ENCODE measurements at regions not wholly inside any gene's neighbourhood (a gene's known extent, or its start where the extent isn't known, plus 50 kb on each side); places are given as distances from the start of the nearest gene placed in this dataset.

DNA sequence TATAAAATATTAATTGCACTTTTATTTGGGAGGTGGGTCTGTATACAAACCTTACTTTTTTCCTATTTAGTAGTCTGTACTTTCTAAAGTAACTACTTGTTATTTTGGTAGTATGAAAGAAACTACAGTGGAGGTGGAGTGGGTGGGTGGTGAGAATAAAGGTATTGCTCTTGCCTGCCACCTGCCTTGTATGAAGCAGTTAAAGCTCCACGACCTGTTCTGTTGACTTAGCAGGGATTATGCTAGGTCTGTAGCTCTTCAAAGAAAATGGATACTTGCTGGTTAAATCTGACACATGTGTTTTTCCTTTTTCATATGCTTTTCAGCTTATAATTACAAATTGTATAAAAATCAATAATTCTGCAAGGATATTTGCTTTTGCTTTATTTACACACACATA, 111.9 kb downstream of the EHF start:
- peaks cover 2% of the 10 kb centered on the region; the same call in 1 of the 2 replicates for H3K23me2 ChIP-seq (ENCODE audit: low read depth, low read length)
- no peak overlapping the region for H3K18ac ChIP-seq (ENCODE audit: extremely low read depth, low read length)
- 95% methylated on average over 1 of the region's 1 CpG; no CpG with 5 or more reads in 1 of the 2 experiments for WGBS, 2 experiments (ENCODE audit: extremely low coverage in 1 of 2, insufficient coverage in 1 of 2, insufficient read length in 1 of 2, insufficient replicate concordance in 2 of 2, low coverage in 1 of 2, low lambda C conversion rate in 2 of 2, missing lambda C conversion rate in 1 of 2)
- TF ChIP-seq POLR2AphosphoS5 (IDR thresholded peaks at IDR 0.05; ENCODE audit: low read depth, low read length), result no peak
- TF ChIP-seq CBX5 (IDR thresholded peaks at IDR 0.05; ENCODE audit: low read depth, low read length), result no peak
- no peak for TF ChIP-seq RBBP5 (IDR thresholded peaks at IDR 0.05; ENCODE audit: borderline replicate concordance, low read depth, low read length)
- TF ChIP-seq SP4 (IDR thresholded peaks at IDR 0.05; ENCODE audit: low read length), result no peak
- H3K79me1 ChIP-seq (ENCODE audit: low read depth, low read length), result no peaks in the 10 kb centered on the region
- H4K5ac ChIP-seq (ENCODE audit: insufficient read length, low read depth, low read length), result no peak overlapping the region
- no peak overlapping the region for H4K8ac ChIP-seq (ENCODE audit: extremely low read depth, insufficient read depth, low read length)
- no peak overlapping the region for H3K23ac ChIP-seq (ENCODE audit: insufficient read length)
- peaks cover 15% of the 10 kb centered on the region in 2 experiments for H3K9me3 ChIP-seq (ENCODE audit: insufficient read depth in 2 of 2, low read depth in 1 of 2, low read length in 1 of 2)
- no peak overlapping the region for H3K9ac ChIP-seq (replicated peaks in 1 of 4; ENCODE audit: extremely low read depth in 1 of 4, low read depth in 3 of 4, low read length in 3 of 4)
- POLR2A ChIA-PET (ENCODE audit: partially characterized antibody), result no interaction called here
- no peak overlapping the region for H2BK20ac ChIP-seq (ENCODE audit: low read length)
- H3K14ac ChIP-seq (ENCODE audit: insufficient read length), result no peak overlapping the region
- H3K79me2 ChIP-seq (ENCODE audit: control insufficient read depth in 1 of 2, insufficient read depth in 2 of 2, low read length in 2 of 2), result no peaks in the 10 kb centered on the region
- H2BK120ac ChIP-seq (replicated peaks; ENCODE audit: low read depth, low read length), result no peak overlapping the region
- no peak overlapping the region for H2AK5ac ChIP-seq (ENCODE audit: low read depth, low read length)
- CTCF ChIA-PET (ENCODE audit: partially characterized antibody), result interaction anchor here (0.6 to 1.1 kb wide), 2 partner anchors 21 to 107 kb away, joined by 3 read pairs; no protein-coding TSS in a partner anchor
- no peak overlapping the region for H2BK12ac ChIP-seq (ENCODE audit: low read depth, low read length)
- no peaks in the 10 kb centered on the region for H4K20me1 ChIP-seq (replicated peaks in 1 of 2; ENCODE audit: control insufficient read depth in 1 of 2, insufficient read depth in 2 of 2, low read length in 2 of 2)
- no peak overlapping the region for H3K27ac ChIP-seq (ENCODE audit: low read depth, low read length)
- peaks cover 2 to 29% (median 7%) of the 10 kb centered on the region in 4 experiments; a peak in 6 of 8 replicates for H3K36me3 ChIP-seq (ENCODE audit: control insufficient read depth in 2 of 4, insufficient read depth in 4 of 4, low read length in 3 of 4)
- H2BK15ac ChIP-seq (ENCODE audit: low read length), result no peak overlapping the region
- H2BK5ac ChIP-seq (ENCODE audit: low read depth, low read length), result no peak overlapping the region
- no peak for FAIRE-seq
- H4K91ac ChIP-seq (replicated peaks; ENCODE audit: insufficient read length, low read length), result no peak overlapping the region
- no peak overlapping the region for H3K56ac ChIP-seq (replicated peaks; ENCODE audit: insufficient read length, low read depth, low read length)
- no peaks in the 10 kb centered on the region for H3K27me3 ChIP-seq (replicated peaks in 1 of 4; ENCODE audit: control insufficient read depth in 3 of 4, extremely low read depth in 1 of 4, insufficient read depth in 3 of 4, low read length in 3 of 4)
- no peak overlapping the region for H3K4ac ChIP-seq (replicated peaks; ENCODE audit: insufficient read length, low read depth, low read length)
- no peaks in the 10 kb centered on the region for H3K4me1 ChIP-seq (replicated peaks in 1 of 4; ENCODE audit: control insufficient read depth in 3 of 4, insufficient read depth in 4 of 4, low read length in 3 of 4)
- H2AFZ ChIP-seq (ENCODE audit: low read length), result no peak overlapping the region
- H3K4me2 ChIP-seq (ENCODE audit: insufficient read depth in 1 of 2, low read depth in 2 of 2, low read length in 2 of 2), result no peak overlapping the region
- H3K4me3 ChIP-seq (ENCODE audit: extremely low read depth in 1 of 4, insufficient read depth in 2 of 4, low read depth in 3 of 4, low read length in 4 of 4), result no peak overlapping the region
- DNase-seq (ENCODE audit: low read depth in 1 of 2, low spot score in 2 of 2), result no peak

All from H1 (cell line).